Liver (tissue), 3 donors: ENCODE measurements at regions not wholly inside any gene's neighbourhood (a gene's known extent, or its start where the extent isn't known, plus 50 kb on each side); places are given as distances from the start of the nearest gene placed in this dataset.

Experiments used
- EGR1 ChIP-seq, 2 donors: IDR thresholded peaks; 2 replicates each; pipeline ENCODE4 v1.6.1; 2016 to 2018; ENCODE audit warnings: antibody characterized with exemption in 2 of 2, low read depth in 2 of 2
- GABPA ChIP-seq, 2 donors: IDR thresholded peaks in 1 of 2; conservative IDR thresholded peaks in 1 of 2; 2 replicates each; pipeline ENCODE4 v1.6.1; 2016; ENCODE audit warnings: antibody characterized with exemption in 2 of 2, mild to moderate bottlenecking in 1 of 2, moderate library complexity in 1 of 2
- JUND ChIP-seq, 2 donors: IDR thresholded peaks; 2 replicates each; pipeline ENCODE4 v1.6.1; 2016; ENCODE audit warnings: antibody characterized with exemption in 2 of 2
- NR2F2 ChIP-seq: IDR thresholded peaks from 2 replicates; pipeline ENCODE4 v1.6.1; 2016; ENCODE audit warnings: antibody characterized with exemption
- RAD21 ChIP-seq, 2 donors: IDR thresholded peaks; 2 replicates each; pipeline ENCODE4 v1.6.1; 2016; ENCODE audit warnings: antibody characterized with exemption in 2 of 2, mild to moderate bottlenecking in 2 of 2
- RXRA ChIP-seq, 2 donors: IDR thresholded peaks; 2 replicates each; pipeline ENCODE4 v1.6.1; 2017 to 2018; ENCODE audit warnings: antibody characterized with exemption in 2 of 2, mild to moderate bottlenecking in 1 of 2
- SP1 ChIP-seq: IDR thresholded peaks from 2 replicates; pipeline ENCODE4 v1.6.1; 2018; ENCODE audit warnings: antibody characterized with exemption, mild to moderate bottlenecking
- TAF1 ChIP-seq: conservative IDR thresholded peaks from 2 replicates; pipeline ENCODE4 v1.6.1; 2016; ENCODE audit warnings: antibody characterized with exemption, mild to moderate bottlenecking
- YY1 ChIP-seq: IDR thresholded peaks from 2 replicates; pipeline ENCODE4 v1.6.1; 2016; ENCODE audit warnings: antibody characterized with exemption, mild to moderate bottlenecking
- TF ChIP-seq, protein P1 (sequence below): fragments of 150-350 bp; IDR thresholded peaks from 2 replicates; pipeline ENCODE4 v1.5.1; 2017; ENCODE audit warnings: improper control_type of control experiment, low read depth, low read length; ENCODE audit not compliant: missing input control
- TF ChIP-seq, protein P2 (sequence below): IDR thresholded peaks from 2 replicates; pipeline ENCODE4 v1.6.1; 2016; ENCODE audit warnings: antibody characterized with exemption
- TF ChIP-seq, protein P3 (sequence below): IDR thresholded peaks from 2 replicates; pipeline ENCODE4 v1.6.1; 2016; ENCODE audit warnings: antibody characterized with exemption
- TF ChIP-seq, protein P4 (sequence below): IDR thresholded peaks from 2 replicates; pipeline ENCODE4 v1.6.1; 2016; ENCODE audit warnings: antibody characterized with exemption, mild to moderate bottlenecking
- TF ChIP-seq, protein P5 (sequence below): IDR thresholded peaks from 2 replicates; pipeline ENCODE4 v1.6.1; 2016; ENCODE audit warnings: antibody characterized with exemption
- donor health status: healthy.
- donor health status: healthy.

DNA sequence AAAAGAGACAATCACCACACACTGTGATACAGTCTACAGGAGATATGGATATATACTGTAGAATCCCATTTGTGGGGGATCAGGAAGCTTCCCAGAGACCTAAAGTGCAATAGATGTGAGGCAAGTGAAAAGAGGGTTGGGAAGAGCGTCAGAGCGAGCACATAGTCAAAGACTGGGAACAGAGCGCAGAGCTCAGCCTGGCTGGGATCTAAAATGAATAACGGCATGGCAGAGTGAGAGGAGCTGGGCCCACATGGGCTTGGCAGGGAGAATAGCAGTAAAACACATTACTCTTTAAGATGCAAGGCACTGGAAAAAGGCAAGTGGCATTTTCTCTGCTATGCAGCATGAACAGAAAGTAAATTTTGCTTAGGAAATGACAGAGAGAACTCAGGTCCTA is 52.4 kb upstream of the BCL11A start:
- TF ChIP-seq, protein P1, sequence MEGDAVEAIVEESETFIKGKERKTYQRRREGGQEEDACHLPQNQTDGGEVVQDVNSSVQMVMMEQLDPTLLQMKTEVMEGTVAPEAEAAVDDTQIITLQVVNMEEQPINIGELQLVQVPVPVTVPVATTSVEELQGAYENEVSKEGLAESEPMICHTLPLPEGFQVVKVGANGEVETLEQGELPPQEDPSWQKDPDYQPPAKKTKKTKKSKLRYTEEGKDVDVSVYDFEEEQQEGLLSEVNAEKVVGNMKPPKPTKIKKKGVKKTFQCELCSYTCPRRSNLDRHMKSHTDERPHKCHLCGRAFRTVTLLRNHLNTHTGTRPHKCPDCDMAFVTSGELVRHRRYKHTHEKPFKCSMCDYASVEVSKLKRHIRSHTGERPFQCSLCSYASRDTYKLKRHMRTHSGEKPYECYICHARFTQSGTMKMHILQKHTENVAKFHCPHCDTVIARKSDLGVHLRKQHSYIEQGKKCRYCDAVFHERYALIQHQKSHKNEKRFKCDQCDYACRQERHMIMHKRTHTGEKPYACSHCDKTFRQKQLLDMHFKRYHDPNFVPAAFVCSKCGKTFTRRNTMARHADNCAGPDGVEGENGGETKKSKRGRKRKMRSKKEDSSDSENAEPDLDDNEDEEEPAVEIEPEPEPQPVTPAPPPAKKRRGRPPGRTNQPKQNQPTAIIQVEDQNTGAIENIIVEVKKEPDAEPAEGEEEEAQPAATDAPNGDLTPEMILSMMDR = no peak
- TF ChIP-seq EGR1 (IDR thresholded peaks at IDR 0.05; ENCODE audit: low read depth in 2 of 2) = no peak
- TF ChIP-seq, protein P2, sequence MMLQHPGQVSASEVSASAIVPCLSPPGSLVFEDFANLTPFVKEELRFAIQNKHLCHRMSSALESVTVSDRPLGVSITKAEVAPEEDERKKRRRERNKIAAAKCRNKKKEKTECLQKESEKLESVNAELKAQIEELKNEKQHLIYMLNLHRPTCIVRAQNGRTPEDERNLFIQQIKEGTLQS = no peak
- TF ChIP-seq SP1 = no peak
- TF ChIP-seq, protein P3, sequence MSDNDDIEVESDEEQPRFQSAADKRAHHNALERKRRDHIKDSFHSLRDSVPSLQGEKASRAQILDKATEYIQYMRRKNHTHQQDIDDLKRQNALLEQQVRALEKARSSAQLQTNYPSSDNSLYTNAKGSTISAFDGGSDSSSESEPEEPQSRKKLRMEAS = no peak
- TF ChIP-seq, protein P4, sequence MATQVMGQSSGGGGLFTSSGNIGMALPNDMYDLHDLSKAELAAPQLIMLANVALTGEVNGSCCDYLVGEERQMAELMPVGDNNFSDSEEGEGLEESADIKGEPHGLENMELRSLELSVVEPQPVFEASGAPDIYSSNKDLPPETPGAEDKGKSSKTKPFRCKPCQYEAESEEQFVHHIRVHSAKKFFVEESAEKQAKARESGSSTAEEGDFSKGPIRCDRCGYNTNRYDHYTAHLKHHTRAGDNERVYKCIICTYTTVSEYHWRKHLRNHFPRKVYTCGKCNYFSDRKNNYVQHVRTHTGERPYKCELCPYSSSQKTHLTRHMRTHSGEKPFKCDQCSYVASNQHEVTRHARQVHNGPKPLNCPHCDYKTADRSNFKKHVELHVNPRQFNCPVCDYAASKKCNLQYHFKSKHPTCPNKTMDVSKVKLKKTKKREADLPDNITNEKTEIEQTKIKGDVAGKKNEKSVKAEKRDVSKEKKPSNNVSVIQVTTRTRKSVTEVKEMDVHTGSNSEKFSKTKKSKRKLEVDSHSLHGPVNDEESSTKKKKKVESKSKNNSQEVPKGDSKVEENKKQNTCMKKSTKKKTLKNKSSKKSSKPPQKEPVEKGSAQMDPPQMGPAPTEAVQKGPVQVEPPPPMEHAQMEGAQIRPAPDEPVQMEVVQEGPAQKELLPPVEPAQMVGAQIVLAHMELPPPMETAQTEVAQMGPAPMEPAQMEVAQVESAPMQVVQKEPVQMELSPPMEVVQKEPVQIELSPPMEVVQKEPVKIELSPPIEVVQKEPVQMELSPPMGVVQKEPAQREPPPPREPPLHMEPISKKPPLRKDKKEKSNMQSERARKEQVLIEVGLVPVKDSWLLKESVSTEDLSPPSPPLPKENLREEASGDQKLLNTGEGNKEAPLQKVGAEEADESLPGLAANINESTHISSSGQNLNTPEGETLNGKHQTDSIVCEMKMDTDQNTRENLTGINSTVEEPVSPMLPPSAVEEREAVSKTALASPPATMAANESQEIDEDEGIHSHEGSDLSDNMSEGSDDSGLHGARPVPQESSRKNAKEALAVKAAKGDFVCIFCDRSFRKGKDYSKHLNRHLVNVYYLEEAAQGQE = no peak
- TF ChIP-seq GABPA (IDR thresholded peaks at IDR 0.05 in 1 of 2, conservative IDR thresholded peaks at IDR 0.05 in 1 of 2) = no peak
- TF ChIP-seq, protein P5, sequence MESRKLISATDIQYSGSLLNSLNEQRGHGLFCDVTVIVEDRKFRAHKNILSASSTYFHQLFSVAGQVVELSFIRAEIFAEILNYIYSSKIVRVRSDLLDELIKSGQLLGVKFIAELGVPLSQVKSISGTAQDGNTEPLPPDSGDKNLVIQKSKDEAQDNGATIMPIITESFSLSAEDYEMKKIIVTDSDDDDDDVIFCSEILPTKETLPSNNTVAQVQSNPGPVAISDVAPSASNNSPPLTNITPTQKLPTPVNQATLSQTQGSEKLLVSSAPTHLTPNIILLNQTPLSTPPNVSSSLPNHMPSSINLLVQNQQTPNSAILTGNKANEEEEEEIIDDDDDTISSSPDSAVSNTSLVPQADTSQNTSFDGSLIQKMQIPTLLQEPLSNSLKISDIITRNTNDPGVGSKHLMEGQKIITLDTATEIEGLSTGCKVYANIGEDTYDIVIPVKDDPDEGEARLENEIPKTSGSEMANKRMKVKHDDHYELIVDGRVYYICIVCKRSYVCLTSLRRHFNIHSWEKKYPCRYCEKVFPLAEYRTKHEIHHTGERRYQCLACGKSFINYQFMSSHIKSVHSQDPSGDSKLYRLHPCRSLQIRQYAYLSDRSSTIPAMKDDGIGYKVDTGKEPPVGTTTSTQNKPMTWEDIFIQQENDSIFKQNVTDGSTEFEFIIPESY = no peak
- no peak for TF ChIP-seq NR2F2
- TF ChIP-seq TAF1 = no peak
- TF ChIP-seq YY1 = no peak
- TF ChIP-seq RAD21 (IDR thresholded peaks at IDR 0.05) = no peak
- TF ChIP-seq JUND (IDR thresholded peaks at IDR 0.05) = no peak
- no peak for TF ChIP-seq RXRA (IDR thresholded peaks at IDR 0.05)
